Vagina (tissue), 2 donors: ENCODE measurements at regions not wholly inside any gene's neighbourhood (a gene's known extent, or its start where the extent isn't known, plus 50 kb on each side); places are given as distances from the start of the nearest gene placed in this dataset.

ENCODE experiments used
- DNase-seq, 2 donors: peaks; one replicate each; pipeline ENCODE4 v3.0.0-alpha.2; 2017; ENCODE audit errors: extremely low spot score in 2 of 2
- H3K27ac ChIP-seq: fragments of 200-600 bp; sonication (generic); one replicate; pipeline ENCODE4 v1.5.1; 2019
- H3K27me3 ChIP-seq: fragments of 200-600 bp; sonication (generic); one replicate; pipeline ENCODE4 v1.5.1; 2019
- H3K36me3 ChIP-seq, 2 donors: fragments of 200-600 bp; sonication (generic); one replicate each; pipeline ENCODE4 v1.5.1; 2017 to 2019
- H3K4me1 ChIP-seq: fragments of 200-600 bp; sonication (generic); one replicate; pipeline ENCODE4 v1.5.1; 2019
- H3K4me3 ChIP-seq, 2 donors: fragments of 200-600 bp; sonication (generic); 1 replicate in 1 of 2; 2 replicates in 1 of 2; pipeline ENCODE4 v1.5.1; 2016 to 2019
- H3K9me3 ChIP-seq: fragments of 200-600 bp; sonication (generic); one replicate; pipeline ENCODE4 v1.5.1; 2019
- CTCF ChIP-seq, 3 experiments: fragments of 450-650 bp in 2 of 3; fragments of 200-600 bp in 1 of 3; sonication (generic) in 1 of 3; IDR thresholded peaks; one replicate each; pipeline ENCODE4 v1.5.1; 2017 to 2019; ENCODE audit warnings: antibody characterized with exemption in 3 of 3, mild to moderate bottlenecking in 2 of 3, moderate library complexity in 2 of 3
- POLR2A ChIP-seq, 2 donors: fragments of 450-650 bp; IDR thresholded peaks; one replicate each; pipeline ENCODE4 v1.6.1; 2017; ENCODE audit warnings: antibody characterized with exemption in 2 of 2, mild to moderate bottlenecking in 2 of 2, moderate library complexity in 2 of 2
- POLR2AphosphoS5 ChIP-seq, 2 donors: sonication (generic); formaldehyde crosslinking; IDR thresholded peaks; one replicate each; pipeline ENCODE4 v1.9.0; 2017; ENCODE audit warnings: antibody characterized with exemption in 2 of 2, mild to moderate bottlenecking in 2 of 2, low read depth in 1 of 2; ENCODE audit not compliant: insufficient read depth in 1 of 2
- intact Hi-C: fragments of 100-400 bp; cut with DNase I; formaldehyde crosslinking; loops from one replicate; pipeline ENCODE4 v1.15.1; 2023

GRCh38 chr4:1511441-1512041 is 105.3 kb upstream of the NKX1-1 start:
- Histone ChIP-seq H3K4me1 (peaks cover 4% of the 10 kb centered on the region), H3K27ac (no peak overlapping the region), H3K36me3 (no peaks in the 10 kb centered on the region), H3K9me3 (no peaks in the 10 kb centered on the region), H3K4me3 (no peak overlapping the region), H3K27me3 (no peaks in the 10 kb centered on the region)
- no peak for DNase-seq
- TF ChIP-seq CTCF (IDR thresholded peaks at IDR 0.05) (no peak), POLR2AphosphoS5 (IDR thresholded peaks at IDR 0.05; ENCODE audit: insufficient read depth in 1 of 2, low read depth in 1 of 2) (no peak), POLR2A (IDR thresholded peaks at IDR 0.05) (no peak)
- intact Hi-C loops: no loop called here

GRCh38 chr4:1510931-1511330 is 104.7 kb upstream of the NKX1-1 start:
- intact Hi-C loops: no loop called here
- no peaks in the 10 kb centered on the region for H3K9me3 ChIP-seq
- no peak overlapping the region for H3K27ac ChIP-seq
- H3K4me3 ChIP-seq: no peak overlapping the region
- no peaks in the 10 kb centered on the region for H3K27me3 ChIP-seq
- no peak for TF ChIP-seq POLR2AphosphoS5 (IDR thresholded peaks at IDR 0.05; ENCODE audit: insufficient read depth in 1 of 2, low read depth in 1 of 2)
- no peak for DNase-seq
- peaks cover 4% of the 10 kb centered on the region for H3K4me1 ChIP-seq
- no peaks in the 10 kb centered on the region for H3K36me3 ChIP-seq

- Histone ChIP-seq H3K27ac (no peak overlapping the region), H3K9me3 (no peaks in the 10 kb centered on the region), H3K4me3 (no peak overlapping the region), H3K36me3 (no peaks in the 10 kb centered on the region), H3K4me1 (peaks cover 4% of the 10 kb centered on the region), H3K27me3 (no peaks in the 10 kb centered on the region)
- intact Hi-C loops: no loop called here
- TF ChIP-seq CTCF (IDR thresholded peaks at IDR 0.05) (no peak), POLR2A (IDR thresholded peaks at IDR 0.05) (no peak), POLR2AphosphoS5 (IDR thresholded peaks at IDR 0.05; ENCODE audit: insufficient read depth in 1 of 2, low read depth in 1 of 2) (no peak)
- no peak for DNase-seq
Measured at GRCh38 chr4:1509366-1509765, 103.1 kb upstream of the NKX1-1 start.

GRCh38 chr4:1508161-1509160 is 102.2 kb upstream of the NKX1-1 start:
- no peak overlapping the region for H3K4me3 ChIP-seq
- TF ChIP-seq POLR2AphosphoS5 (IDR thresholded peaks at IDR 0.05; ENCODE audit: insufficient read depth in 1 of 2, low read depth in 1 of 2): no peak
- no peak for TF ChIP-seq CTCF (IDR thresholded peaks at IDR 0.05)
- no peak for TF ChIP-seq POLR2A (IDR thresholded peaks at IDR 0.05)
- no peaks in the 10 kb centered on the region for H3K36me3 ChIP-seq
- intact Hi-C loops: no loop called here
- no peak for DNase-seq
- H3K27me3 ChIP-seq: no peaks in the 10 kb centered on the region
- no peak overlapping the region for H3K27ac ChIP-seq
- H3K4me1 ChIP-seq: peaks cover 4% of the 10 kb centered on the region
- no peaks in the 10 kb centered on the region for H3K9me3 ChIP-seq

- Histone ChIP-seq H3K27ac (no peak overlapping the region), H3K9me3 (no peaks in the 10 kb centered on the region), H3K27me3 (no peaks in the 10 kb centered on the region), H3K4me1 (no peaks in the 10 kb centered on the region), H3K36me3 (no peaks in the 10 kb centered on the region), H3K4me3 (no peak overlapping the region)
- DNase-seq: no peak
- intact Hi-C loops: no loop called here
- TF ChIP-seq CTCF (IDR thresholded peaks at IDR 0.05) (no peak), POLR2A (IDR thresholded peaks at IDR 0.05) (no peak), POLR2AphosphoS5 (IDR thresholded peaks at IDR 0.05; ENCODE audit: insufficient read depth in 1 of 2, low read depth in 1 of 2) (no peak)
Measured at GRCh38 chr4:1506956-1507721, 100.9 kb upstream of the NKX1-1 start.
